Panc1 (cell line): ENCODE measurements at regions not wholly inside any gene's neighbourhood (a gene's known extent, or its start where the extent isn't known, plus 50 kb on each side); places are given as distances from the start of the nearest gene placed in this dataset.

ENCODE experiments used
- POLR2AphosphoS5 ChIP-seq: IDR thresholded peaks from 2 replicates; pipeline ENCODE4 v1.6.1; 2012; ENCODE audit warnings: mild to moderate bottlenecking, low read depth, low read length, moderate library complexity
- SIN3A ChIP-seq: IDR thresholded peaks from 2 replicates; pipeline ENCODE4 v1.6.1; 2012; ENCODE audit warnings: low read depth, mild to moderate bottlenecking, low read length, moderate library complexity, borderline replicate concordance; ENCODE audit not compliant: insufficient read depth
- TF ChIP-seq, protein P1 (sequence below): fragments of 450-650 bp; IDR thresholded peaks from 2 replicates; pipeline ENCODE4 v1.5.1; 2017; ENCODE audit warnings: mild to moderate bottlenecking

DNA sequence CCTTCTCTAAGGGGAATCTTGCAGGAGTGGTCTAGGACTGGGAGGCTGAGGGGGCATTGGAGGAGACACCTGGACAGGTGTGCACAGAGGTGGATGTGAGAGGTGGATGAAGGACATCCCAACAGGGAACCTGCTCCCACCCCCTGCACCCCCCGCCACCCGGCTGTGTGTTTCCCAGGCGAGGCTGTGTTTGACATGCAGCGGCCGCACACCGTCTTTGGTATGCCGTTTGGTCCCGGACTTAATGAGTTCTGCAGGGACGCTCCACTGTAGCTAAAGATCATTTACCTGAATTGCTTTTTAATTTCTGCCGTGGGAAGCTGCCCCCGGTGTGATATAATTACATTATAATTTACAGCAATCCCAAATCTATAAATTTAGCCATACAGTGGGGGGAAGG lies 87.3 kb downstream of the GLI2 start:
- TF ChIP-seq, protein P1, sequence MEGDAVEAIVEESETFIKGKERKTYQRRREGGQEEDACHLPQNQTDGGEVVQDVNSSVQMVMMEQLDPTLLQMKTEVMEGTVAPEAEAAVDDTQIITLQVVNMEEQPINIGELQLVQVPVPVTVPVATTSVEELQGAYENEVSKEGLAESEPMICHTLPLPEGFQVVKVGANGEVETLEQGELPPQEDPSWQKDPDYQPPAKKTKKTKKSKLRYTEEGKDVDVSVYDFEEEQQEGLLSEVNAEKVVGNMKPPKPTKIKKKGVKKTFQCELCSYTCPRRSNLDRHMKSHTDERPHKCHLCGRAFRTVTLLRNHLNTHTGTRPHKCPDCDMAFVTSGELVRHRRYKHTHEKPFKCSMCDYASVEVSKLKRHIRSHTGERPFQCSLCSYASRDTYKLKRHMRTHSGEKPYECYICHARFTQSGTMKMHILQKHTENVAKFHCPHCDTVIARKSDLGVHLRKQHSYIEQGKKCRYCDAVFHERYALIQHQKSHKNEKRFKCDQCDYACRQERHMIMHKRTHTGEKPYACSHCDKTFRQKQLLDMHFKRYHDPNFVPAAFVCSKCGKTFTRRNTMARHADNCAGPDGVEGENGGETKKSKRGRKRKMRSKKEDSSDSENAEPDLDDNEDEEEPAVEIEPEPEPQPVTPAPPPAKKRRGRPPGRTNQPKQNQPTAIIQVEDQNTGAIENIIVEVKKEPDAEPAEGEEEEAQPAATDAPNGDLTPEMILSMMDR = no peak
- no peak for TF ChIP-seq POLR2AphosphoS5
- TF ChIP-seq SIN3A = no peak
